GM12878 (cell line): ENCODE measurements at regions not wholly inside any gene's neighbourhood (a gene's known extent, or its start where the extent isn't known, plus 50 kb on each side); places are given as distances from the start of the nearest gene placed in this dataset.

Experiments used
- ATAC-seq: fragments of 200-7000 bp; cut with Tn5 transposase; 3 replicates; pipeline ENCODE4 v1.9.1; 2020; ENCODE audit warnings: mild to moderate bottlenecking, moderate library complexity
- BruUV-seq: library from RNA; stranded (reverse); fragments of 400-500 nt; replicated peaks from 2 replicates; lab custom pipeline; 2021; lab: Mats Ljungman, UMichigan
- CTCF ChIA-PET: fragments of 300-600 bp; sonication (Branson Sonifier 250); formaldehyde crosslinking; extraction: SDS; loops from one replicate; lab custom pipeline; 2021; ENCODE audit warnings: inconsistent platforms; lab: Yijun Ruan, JAX
- POLR2A ChIA-PET: fragments of 350-600 bp; formaldehyde crosslinking; extraction: SDS; loops from one replicate; lab custom pipeline; 2021; ENCODE audit warnings: inconsistent platforms; lab: Charles Lee
- RAD21 ChIA-PET: fragments of 300-600 bp; sonication (Branson Sonifier 250); formaldehyde crosslinking; loops from one replicate; lab custom pipeline; 2023; ENCODE audit warnings: antibody characterized with exemption; ENCODE audit not compliant: unreplicated experiment; lab: Charles Lee
- SMC1A ChIA-PET: fragments of 300-600 bp; sonication (Branson Sonifier 250); formaldehyde crosslinking; loops from one replicate; lab custom pipeline; 2023; ENCODE audit not compliant: unreplicated experiment, uncharacterized antibody; lab: Charles Lee
- DNase-seq: peaks from one replicate; pipeline ENCODE4 v3.0.0-alpha.2; 2011; ENCODE audit warnings: low read depth, low spot score
- FAIRE-seq: peaks from 3 replicates; lab custom pipeline; 2011; peaks lifted over from hg19 to GRCh38; lab: Jason Lieb, UNC
- H2AFZ ChIP-seq: 2 replicates; pipeline ENCODE4 v1.6.0; 2011; ENCODE audit warnings: low read depth, low read length, control low read depth; ENCODE audit not compliant: control insufficient read depth
- H3K27ac ChIP-seq: 2 replicates; pipeline ENCODE4 v1.5.1; 2011; ENCODE audit warnings: control low read depth; ENCODE audit not compliant: control insufficient read depth, insufficient read depth
- H3K27me3 ChIP-seq, 2 experiments: replicated peaks in 1 of 2; 2 replicates each; pipeline versions ENCODE4 v1.6.0 to v1.6.1; 2011; ENCODE audit warnings: low read length in 1 of 2; ENCODE audit not compliant: control insufficient read depth in 2 of 2, insufficient read depth in 2 of 2
- H3K36me3 ChIP-seq, 2 experiments: 2 replicates each; pipeline ENCODE4 v1.5.1; 2011; ENCODE audit warnings: low read length in 1 of 2; ENCODE audit not compliant: control insufficient read depth in 2 of 2, insufficient read depth in 2 of 2
- H3K4me1 ChIP-seq: 2 replicates; pipeline ENCODE4 v1.6.1; 2011; ENCODE audit warnings: mild to moderate bottlenecking, low read length, moderate library complexity, mixed read lengths; ENCODE audit not compliant: control insufficient read depth, insufficient read depth
- H3K4me2 ChIP-seq: 2 replicates; pipeline ENCODE4 v1.6.0; 2011; ENCODE audit warnings: control low read depth; ENCODE audit not compliant: control insufficient read depth, insufficient read depth
- H3K4me3 ChIP-seq: fragments of 200-600 bp; sonication (generic); 2 replicates; pipeline ENCODE4 v1.5.1; 2016
- H3K79me2 ChIP-seq: 2 replicates; pipeline ENCODE4 v1.6.0; 2011; ENCODE audit warnings: low read length; ENCODE audit not compliant: control insufficient read depth, insufficient read depth
- H3K9ac ChIP-seq: 2 replicates; pipeline ENCODE4 v1.8.0; 2011; ENCODE audit warnings: low read length, control low read depth, mixed read lengths; ENCODE audit not compliant: control insufficient read depth, insufficient read depth
- H3K9me3 ChIP-seq: replicated peaks from 3 replicates; pipeline ENCODE4 v1.5.1; 2011; ENCODE audit warnings: mild to moderate bottlenecking, low read length; ENCODE audit not compliant: control insufficient read depth, insufficient read depth
- H4K20me1 ChIP-seq: 2 replicates; pipeline ENCODE4 v1.6.0; 2011; ENCODE audit not compliant: control insufficient read depth, insufficient read depth
- CBFB ChIP-seq: IDR thresholded peaks from 2 replicates; pipeline ENCODE4 v1.6.1; 2016; ENCODE audit warnings: antibody characterized with exemption, low read depth
- CHD1 ChIP-seq: IDR thresholded peaks from 2 replicates; pipeline ENCODE4 v1.6.1; 2012; ENCODE audit warnings: low read depth, low read length, improper control_type of control experiment
- CHD4 ChIP-seq: fragments of 200-600 bp; sonication (generic); IDR thresholded peaks from 2 replicates; pipeline ENCODE4 v1.6.1; 2016; ENCODE audit warnings: mild to moderate bottlenecking
- DPF2 ChIP-seq: fragments of 450-650 bp; IDR thresholded peaks from 2 replicates; pipeline ENCODE4 v1.6.1; 2017; ENCODE audit warnings: mild to moderate bottlenecking
- FOXK2 ChIP-seq: fragments of 450-650 bp; IDR thresholded peaks from 2 replicates; pipeline ENCODE4 v1.6.1; 2017; ENCODE audit warnings: mild to moderate bottlenecking, moderate library complexity
- HSF1 ChIP-seq: fragments of 150-350 bp; IDR thresholded peaks from 2 replicates; pipeline ENCODE4 v1.6.1; 2014; ENCODE audit warnings: mild to moderate bottlenecking, low read depth, low read length
- JUND ChIP-seq: IDR thresholded peaks from 2 replicates; pipeline ENCODE4 v1.6.1; 2012; ENCODE audit warnings: low read depth, mild to moderate bottlenecking, low read length, improper control_type of control experiment, moderate library complexity
- KDM1A ChIP-seq: fragments of 200-600 bp; sonication (generic); IDR thresholded peaks from 2 replicates; pipeline ENCODE4 v1.6.1; 2016; ENCODE audit warnings: borderline replicate concordance
- LARP7 ChIP-seq: fragments of 450-650 bp; IDR thresholded peaks from 2 replicates; pipeline ENCODE4 v1.6.1; 2017; ENCODE audit warnings: mild to moderate bottlenecking
- MTA3 ChIP-seq: IDR thresholded peaks from 2 replicates; pipeline ENCODE4 v1.6.1; 2012; ENCODE audit warnings: low read length, inconsistent platforms, borderline replicate concordance
- PAX8 ChIP-seq: fragments of 450-650 bp; IDR thresholded peaks from 2 replicates; pipeline ENCODE4 v1.6.1; 2017; ENCODE audit warnings: mild to moderate bottlenecking, moderate library complexity
- POLR2A ChIP-seq: IDR thresholded peaks from 2 replicates; pipeline ENCODE4 v1.6.1; 2011; ENCODE audit warnings: low read depth, mild to moderate bottlenecking, low read length
- SMAD1 ChIP-seq: fragments of 450-650 bp; IDR thresholded peaks from 2 replicates; pipeline ENCODE4 v1.6.1; 2018; ENCODE audit warnings: mild to moderate bottlenecking, low read depth; ENCODE audit not compliant: partially characterized antibody
- SMARCA5 ChIP-seq: fragments of 450-650 bp; IDR thresholded peaks from 2 replicates; pipeline ENCODE4 v1.6.1; 2017; ENCODE audit warnings: mild to moderate bottlenecking
- TCF7 ChIP-seq: IDR thresholded peaks from 2 replicates; pipeline ENCODE4 v1.6.1; 2014; ENCODE audit warnings: antibody characterized with exemption, borderline replicate concordance
- ZBTB11 ChIP-seq: fragments of 450-650 bp; formaldehyde crosslinking; IDR thresholded peaks from 2 replicates; pipeline ENCODE4 v1.5.0; 2022; ENCODE audit warnings: mild to moderate bottlenecking, missing genetic modification characterization
- ZZZ3 ChIP-seq: IDR thresholded peaks from 2 replicates; pipeline ENCODE4 v1.6.1; 2011; ENCODE audit warnings: low read depth; ENCODE audit not compliant: control insufficient read depth, insufficient read length
- WGBS: methylation state at CpG from one replicate; pipeline ENCODE4 v1.1.6; 2016; ENCODE audit warnings: low lambda C conversion rate; ENCODE audit not compliant: insufficient replicate concordance, insufficient coverage; ENCODE audit errors: missing lambda C conversion rate; 5-methylcytosine and 5-hydroxymethylcytosine counted together
- in situ Hi-C: fragments of 300-500 bp; cut with MboI; formaldehyde crosslinking; loops from 9 replicates; pipeline ENCODE4 v1.14.3; 2018; ENCODE audit warnings: mixed read lengths
- intact Hi-C: fragments of 100-400 bp; cut with micrococcal nuclease; formaldehyde crosslinking; loops from one replicate; pipeline ENCODE4 v1.14.2; 2022; ENCODE audit not compliant: unreplicated experiment

GRCh38 chr18:78687736-78688135, 291.9 kb upstream of the SALL3 start:
- TF ChIP-seq KDM1A (no peak), PAX8 (no peak), CBFB (no peak), TCF7 (no peak), HSF1 (no peak), CHD4 (no peak), MTA3 (no peak), POLR2A (no peak), SMARCA5 (no peak), LARP7 (no peak), JUND (no peak), ZBTB11 (CRISPR knock-in tag) (no peak), SMAD1 (no peak), FOXK2 (no peak), CHD1 (no peak), DPF2 (no peak), ZZZ3 (no peak)
- Histone ChIP-seq H3K36me3 (no peaks in the 10 kb centered on the region), H3K27ac (no peak overlapping the region), H3K4me2 (no peak overlapping the region), H4K20me1 (no peaks in the 10 kb centered on the region), H3K79me2 (no peaks in the 10 kb centered on the region), H2AFZ (no peak overlapping the region), H3K9ac (no peak overlapping the region), H3K27me3 (no peaks in the 10 kb centered on the region), H3K9me3 (no peaks in the 10 kb centered on the region; the same call in 2 of the 3 replicates), H3K4me3 (no peak overlapping the region), H3K4me1 (no peaks in the 10 kb centered on the region)
- ChIA-PET POLR2A (no interaction called here), SMC1A (no interaction called here), RAD21 (no interaction called here), CTCF (no interaction called here)
- no peak for FAIRE-seq
- BruUV-seq, result no TSS peak
- DNase-seq, result no peak
- intact Hi-C loops, result no loop called here
- no peak for ATAC-seq
- 36% methylated on average over 7 of the region's 7 CpGs for WGBS
- in situ Hi-C loops, result no loop called here
